ES-I3 (cell line): ENCODE measurements at regions not wholly inside any gene's neighbourhood (a gene's known extent, or its start where the extent isn't known, plus 50 kb on each side); places are given as distances from the start of the nearest gene placed in this dataset.

Experiments
- H3K36me3 ChIP-seq: 2 replicates; pipeline ENCODE4 v1.6.1; 2013; ENCODE audit warnings: mild to moderate bottlenecking, low read length, control low read depth, moderate library complexity; ENCODE audit not compliant: insufficient read depth
- H3K4me1 ChIP-seq: 2 replicates; pipeline ENCODE4 v1.6.1; 2013; ENCODE audit warnings: mild to moderate bottlenecking, control low read depth, low read length; ENCODE audit not compliant: insufficient read depth
- H3K9ac ChIP-seq: 2 replicates; pipeline ENCODE4 v1.6.1; 2013; ENCODE audit warnings: low read depth, mild to moderate bottlenecking, low read length, moderate library complexity
- H3K9me3 ChIP-seq: 2 replicates; pipeline ENCODE4 v1.6.1; 2013; ENCODE audit warnings: mild to moderate bottlenecking, low read length, moderate library complexity; ENCODE audit not compliant: control insufficient read depth, insufficient read depth

- Histone ChIP-seq H3K36me3 (no peaks in the 10 kb centered on the region), H3K9me3 (0 out of 2 replicates have a peak, but pooled peaks cover 2% of the 10 kb centered on the region), H3K9ac (no peak overlapping the region; the same call in 1 of the 2 replicates), H3K4me1 (peaks cover 15% of the 10 kb centered on the region)
Measured at GRCh38 chr20:21936720-21937380, 231.4 kb downstream of the PAX1 start.

- no peaks in the 10 kb centered on the region for H3K36me3 ChIP-seq
- 0 out of 2 replicates have a peak, but pooled peaks cover 2% of the 10 kb centered on the region for H3K9me3 ChIP-seq
- H3K9ac ChIP-seq: no peak overlapping the region
- H3K4me1 ChIP-seq: peaks cover 15% of the 10 kb centered on the region
Measured at GRCh38 chr20:21936261-21936660, 230.8 kb downstream of the PAX1 start.

GRCh38 chr20:21933526-21933925 lies 228.1 kb downstream of the PAX1 start:
- peaks cover 15% of the 10 kb centered on the region for H3K4me1 ChIP-seq
- no peak overlapping the region for H3K9ac ChIP-seq
- 0 out of 2 replicates have a peak, but pooled peaks cover 2% of the 10 kb centered on the region for H3K9me3 ChIP-seq
- no peaks in the 10 kb centered on the region for H3K36me3 ChIP-seq

DNA sequence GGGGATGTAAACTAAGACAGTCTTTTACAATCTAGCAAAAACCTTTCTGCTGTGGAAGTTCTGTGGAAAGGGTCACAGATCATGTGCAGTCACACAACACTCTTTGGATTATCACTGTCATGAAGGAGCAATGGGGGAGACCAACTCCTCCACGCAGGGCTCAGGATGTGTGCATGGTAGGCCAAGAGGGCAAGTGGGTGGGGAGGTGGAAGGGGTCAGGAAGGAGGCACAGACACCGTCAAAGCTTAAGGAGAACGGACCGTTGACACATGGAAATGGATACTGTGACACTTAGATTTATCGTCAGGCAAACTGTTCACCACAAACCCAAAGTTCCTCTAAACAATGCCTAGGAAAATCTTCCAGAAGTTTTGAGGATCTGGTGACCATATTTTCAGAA lies 215.8 kb downstream of the PAX1 start:
- Histone ChIP-seq H3K9ac (no peak overlapping the region), H3K4me1 (no peaks in the 10 kb centered on the region), H3K36me3 (no peaks in the 10 kb centered on the region), H3K9me3 (no peaks in the 10 kb centered on the region; the same call in 1 of the 2 replicates)

GRCh38 chr20:21920211-21920610 lies 214.7 kb downstream of the PAX1 start:
- H3K9me3 ChIP-seq: no peaks in the 10 kb centered on the region; the same call in 1 of the 2 replicates
- H3K4me1 ChIP-seq: no peaks in the 10 kb centered on the region
- no peaks in the 10 kb centered on the region for H3K36me3 ChIP-seq
- no peak overlapping the region for H3K9ac ChIP-seq

DNA sequence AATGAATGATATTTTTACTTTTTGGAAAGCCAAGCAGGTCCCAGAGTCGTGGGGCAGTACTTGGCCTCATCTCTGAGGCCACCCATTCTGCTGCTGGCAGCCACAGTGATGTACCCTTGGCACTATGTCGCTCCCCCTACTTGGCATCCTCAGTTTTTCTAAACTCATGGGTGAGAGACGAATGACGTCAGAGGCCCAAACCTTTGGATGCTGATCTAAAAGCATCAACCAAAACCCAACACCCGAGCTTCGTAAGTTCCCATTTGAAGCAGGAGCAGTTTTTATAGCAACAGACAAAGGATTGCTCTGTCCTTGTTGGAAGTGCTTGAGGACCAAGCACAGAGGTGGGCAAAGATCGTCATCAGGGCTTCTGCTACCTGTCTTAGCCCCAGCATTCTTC lies 212.9 kb downstream of the PAX1 start:
- Histone ChIP-seq H3K9me3 (no peaks in the 10 kb centered on the region; the same call in 1 of the 2 replicates), H3K9ac (no peak overlapping the region)

DNA sequence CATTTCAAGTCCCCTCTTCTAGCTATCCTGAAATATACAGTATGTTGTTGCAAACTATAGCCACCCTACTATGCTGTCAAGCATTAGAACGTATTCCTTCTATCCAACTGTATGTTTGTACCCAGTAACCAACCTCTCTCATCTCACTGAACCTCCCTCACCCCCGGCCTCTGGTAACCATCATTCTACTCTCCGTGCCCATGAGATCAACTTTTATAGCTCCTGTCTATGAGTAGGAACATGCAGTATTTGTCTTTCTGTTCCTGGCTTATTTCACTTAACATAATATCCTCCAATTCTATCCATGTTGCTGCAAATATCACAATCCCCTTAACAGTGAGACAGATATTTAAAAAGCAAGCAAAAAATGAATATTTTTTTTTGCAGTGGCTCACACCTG lies 196.9 kb downstream of the PAX1 start:
- H3K9me3 ChIP-seq: no peaks in the 10 kb centered on the region
- no peak overlapping the region for H3K9ac ChIP-seq
- H3K36me3 ChIP-seq: no peaks in the 10 kb centered on the region
- H3K4me1 ChIP-seq: no peaks in the 10 kb centered on the region

More for the DNA sequence above, 212.9 kb downstream of the PAX1 start:
- Histone ChIP-seq H3K4me1 (no peaks in the 10 kb centered on the region), H3K36me3 (no peaks in the 10 kb centered on the region)

DNA sequence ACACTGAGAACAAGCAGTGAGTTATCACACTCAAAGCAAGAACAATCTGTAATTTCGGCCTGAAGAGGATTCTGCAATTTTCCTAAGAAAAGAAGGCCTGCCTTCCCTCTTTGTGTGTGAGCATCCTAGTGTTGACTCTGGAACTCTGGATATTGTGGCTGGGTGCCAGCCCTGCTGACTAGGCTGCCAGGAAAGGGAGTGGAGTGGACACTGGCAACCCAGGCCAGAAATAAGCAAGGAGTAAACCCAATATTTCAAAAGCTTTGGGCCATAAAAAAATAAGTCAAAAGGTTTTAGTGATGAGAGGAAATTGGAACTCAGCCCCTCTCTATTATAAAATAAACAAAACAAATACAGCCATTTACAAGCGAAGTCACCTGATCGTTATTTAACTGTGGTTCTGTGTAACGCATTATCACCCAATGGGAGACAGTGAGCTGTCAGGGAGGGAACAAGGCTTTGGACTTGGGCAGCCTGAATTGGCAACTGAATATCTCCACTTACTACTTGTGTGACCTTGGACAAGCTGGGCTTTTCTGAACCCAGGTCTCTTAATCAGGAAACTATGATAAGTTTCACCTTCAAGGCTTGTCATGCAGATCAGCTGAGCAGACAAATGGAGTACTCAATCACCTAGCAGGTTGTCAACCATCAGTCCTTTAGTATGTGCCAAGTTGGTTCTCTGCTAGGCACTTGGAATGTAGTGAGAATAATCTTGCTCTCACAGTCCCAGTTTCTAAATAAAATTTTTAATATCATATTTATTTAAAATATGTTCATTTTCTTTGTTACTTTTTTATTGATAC lies 196.2 kb downstream of the PAX1 start:
- no peak overlapping the region for H3K9ac ChIP-seq
- H3K36me3 ChIP-seq: no peaks in the 10 kb centered on the region
- H3K4me1 ChIP-seq: no peaks in the 10 kb centered on the region
- H3K9me3 ChIP-seq: no peaks in the 10 kb centered on the region

- Histone ChIP-seq H3K9ac (no peak overlapping the region), H3K4me1 (no peaks in the 10 kb centered on the region), H3K9me3 (no peaks in the 10 kb centered on the region), H3K36me3 (no peaks in the 10 kb centered on the region)
Measured at GRCh38 chr20:21900431-21900830, 195.0 kb downstream of the PAX1 start.

DNA sequence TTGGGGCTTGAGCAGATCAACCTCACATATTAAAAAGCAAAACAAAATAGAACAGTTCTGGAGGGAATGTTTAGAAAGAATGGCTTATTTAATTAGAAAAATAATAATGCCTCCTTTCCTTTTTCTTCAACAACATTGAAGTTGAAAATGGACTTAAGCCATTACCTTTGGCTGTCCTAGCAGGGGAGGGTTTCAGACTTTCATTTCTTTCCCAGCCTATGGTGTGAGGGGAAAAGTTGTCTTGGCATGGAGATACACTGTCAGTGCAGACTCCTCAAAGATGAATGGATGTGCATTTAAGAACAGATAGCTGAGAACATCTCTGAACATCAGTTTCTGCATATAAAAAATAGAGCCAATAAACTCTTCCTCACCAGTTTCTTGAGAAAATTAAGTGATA lies 169.5 kb downstream of the PAX1 start:
- H3K9me3 ChIP-seq: no peaks in the 10 kb centered on the region
- H3K9ac ChIP-seq: no peak overlapping the region
- H3K36me3 ChIP-seq: no peaks in the 10 kb centered on the region
- H3K4me1 ChIP-seq: no peaks in the 10 kb centered on the region

DNA sequence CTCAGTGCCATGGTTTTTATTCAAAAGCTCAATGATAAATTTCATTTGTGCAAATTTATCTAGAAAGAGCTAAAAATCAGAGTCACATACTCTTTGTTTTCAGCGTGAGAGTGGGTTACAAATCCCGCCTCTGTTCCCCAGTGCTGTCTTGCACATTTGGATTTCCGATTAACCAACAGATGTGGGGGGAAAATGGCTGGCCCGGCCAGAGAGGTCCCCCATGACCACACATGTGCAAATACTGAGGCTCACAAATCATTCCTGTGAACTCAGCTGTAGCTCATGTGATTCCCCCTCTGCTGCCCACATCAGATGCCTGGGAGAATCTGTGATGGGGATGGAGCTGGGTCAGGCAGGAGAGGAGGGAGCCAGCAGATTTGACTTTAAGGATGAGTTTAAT lies 168.7 kb downstream of the PAX1 start:
- Histone ChIP-seq H3K9me3 (no peaks in the 10 kb centered on the region), H3K9ac (no peak overlapping the region), H3K36me3 (no peaks in the 10 kb centered on the region), H3K4me1 (no peaks in the 10 kb centered on the region)

- H3K36me3 ChIP-seq: no peaks in the 10 kb centered on the region
- no peaks in the 10 kb centered on the region for H3K4me1 ChIP-seq
- H3K9me3 ChIP-seq: no peaks in the 10 kb centered on the region
- no peak overlapping the region for H3K9ac ChIP-seq
Measured at GRCh38 chr20:21873291-21873690, 167.8 kb downstream of the PAX1 start.

DNA sequence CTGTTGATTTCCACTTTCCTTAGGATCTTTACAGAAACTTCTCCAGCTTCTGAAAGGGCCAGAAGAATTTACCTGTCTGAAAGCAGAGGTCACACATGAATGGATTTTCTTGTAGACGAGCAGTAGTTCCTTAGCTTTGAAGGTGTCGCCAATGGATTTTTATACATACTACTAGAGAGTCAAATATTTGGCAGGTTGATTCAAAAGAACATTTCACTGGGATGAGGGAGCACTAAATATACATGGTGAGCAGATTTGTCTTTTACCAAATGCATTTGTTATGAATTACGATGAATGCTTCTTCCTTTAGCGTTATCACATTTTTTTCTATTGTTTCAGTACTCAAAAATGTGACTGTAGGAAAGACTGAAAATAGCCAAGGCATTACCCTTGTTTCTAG lies 162.3 kb downstream of the PAX1 start:
- Histone ChIP-seq H3K9ac (no peak overlapping the region), H3K36me3 (no peaks in the 10 kb centered on the region), H3K9me3 (no peaks in the 10 kb centered on the region), H3K4me1 (peaks cover 3% of the 10 kb centered on the region; the same call in 1 of the 2 replicates)

DNA sequence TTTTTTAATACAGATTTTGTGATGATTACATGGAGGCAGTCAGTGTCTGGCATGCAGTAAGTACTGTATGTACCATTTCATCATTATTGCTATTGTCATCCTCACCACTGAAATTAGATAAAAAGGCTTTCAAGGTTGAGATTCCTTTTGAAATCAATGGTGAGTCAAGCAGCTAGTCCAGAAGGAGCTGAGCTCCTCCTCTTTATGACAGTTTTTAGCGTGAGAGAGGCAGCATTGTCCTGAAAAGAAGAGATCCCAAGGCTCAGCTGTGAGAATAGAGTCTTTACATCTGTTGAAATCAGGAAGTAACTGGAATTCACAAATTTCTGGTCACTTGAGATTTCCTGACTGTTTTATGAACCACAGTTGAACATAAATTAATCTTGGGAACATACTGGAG lies 161.9 kb downstream of the PAX1 start:
- H3K36me3 ChIP-seq: no peaks in the 10 kb centered on the region
- H3K9ac ChIP-seq: no peak overlapping the region
- peaks cover 4% of the 10 kb centered on the region; the same call in 1 of the 2 replicates for H3K4me1 ChIP-seq
- no peaks in the 10 kb centered on the region for H3K9me3 ChIP-seq

DNA sequence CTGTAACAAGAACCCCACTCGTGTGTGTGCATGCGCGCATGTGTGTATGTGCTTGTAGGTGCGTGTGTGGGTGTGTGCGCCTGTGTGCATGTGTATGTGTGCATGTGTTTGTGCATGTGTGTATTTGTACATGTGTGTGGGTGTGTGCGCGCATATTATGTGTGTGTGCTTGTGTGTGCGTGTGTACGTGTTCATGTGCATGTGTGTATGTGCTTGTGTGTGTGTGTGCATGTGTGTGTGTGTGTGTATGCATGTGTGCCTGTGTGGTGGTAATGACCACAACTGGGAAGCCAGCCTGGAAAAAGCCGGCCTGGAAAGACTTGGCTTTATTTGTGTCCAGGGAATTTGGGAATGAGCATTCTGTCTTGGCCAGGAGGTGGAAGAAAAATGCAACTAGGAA lies 157.5 kb downstream of the PAX1 start:
- Histone ChIP-seq H3K4me1 (peaks cover 4% of the 10 kb centered on the region; the same call in 1 of the 2 replicates), H3K36me3 (no peaks in the 10 kb centered on the region), H3K9ac (no peak overlapping the region), H3K9me3 (peaks cover 2% of the 10 kb centered on the region; the same call in 1 of the 2 replicates)
